GM20000 (cell line): ENCODE measurements at regions not wholly inside any gene's neighbourhood (a gene's known extent, or its start where the extent isn't known, plus 50 kb on each side); places are given as distances from the start of the nearest gene placed in this dataset.

Experiments
- DNase-seq: peaks from one replicate; pipeline ENCODE4 v3.0.0; 2012; ENCODE audit warnings: low spot score
- CTCF ChIP-seq: IDR thresholded peaks from 2 replicates; pipeline ENCODE4 v1.5.1; 2012; ENCODE audit warnings: mild to moderate bottlenecking, control low read depth; ENCODE audit errors: extremely low read depth, missing control alignments

- no peak for DNase-seq
- no peak for TF ChIP-seq CTCF
Measured at GRCh38 chr1:22374001-22374400, 77.7 kb upstream of the ZBTB40 start.

GRCh38 chr1:22375601-22376000 is 76.0 kb upstream of the ZBTB40 start:
- no peak for DNase-seq
- no peak for TF ChIP-seq CTCF

GRCh38 chr1:22376001-22376400 is 75.7 kb upstream of the ZBTB40 start:
- DNase-seq, result no peak
- TF ChIP-seq CTCF, result no peak

GRCh38 chr1:22376546-22376945 is 75.1 kb upstream of the ZBTB40 start:
- no peak for TF ChIP-seq CTCF
- no peak for DNase-seq

- no peak for DNase-seq
- no peak for TF ChIP-seq CTCF
Measured at GRCh38 chr1:22376976-22377375, 74.7 kb upstream of the ZBTB40 start.

GRCh38 chr1:22379566-22379965 is 72.1 kb upstream of the ZBTB40 start:
- TF ChIP-seq CTCF, result no peak
- no peak for DNase-seq

GRCh38 chr1:22380024-22380785 is 71.4 kb upstream of the ZBTB40 start:
- no peak for TF ChIP-seq CTCF

More at GRCh38 chr1:22380024-22380785, 71.4 kb upstream of the ZBTB40 start:
- no peak for DNase-seq
